HEK293 (cell line): ENCODE measurements at regions not wholly inside any gene's neighbourhood (a gene's known extent, or its start where the extent isn't known, plus 50 kb on each side); places are given as distances from the start of the nearest gene placed in this dataset.

ENCODE experiments used
- CTCF ChIA-PET: fragments of 350-600 bp; formaldehyde crosslinking; extraction: SDS; loops from one replicate; lab custom pipeline; 2021; ENCODE audit warnings: antibody characterized with exemption; lab: Yijun Ruan, JAX
- POLR2A ChIA-PET: fragments of 300-600 bp; formaldehyde crosslinking; extraction: SDS; loops from one replicate; lab custom pipeline; 2020; ENCODE audit warnings: antibody characterized with exemption, inconsistent platforms; lab: Yijun Ruan, JAX
- H3K27ac ChIP-seq: fragments of 200-500 bp; sonication (Bioruptor generic); 2 replicates; pipeline ENCODE4 v1.5.1; 2014; ENCODE audit warnings: low read depth, low read length, control low read depth, inconsistent platforms; ENCODE audit errors: extremely low read depth
- H3K36me3 ChIP-seq, 2 experiments: fragments of 200-500 bp in 1 of 2; sonication (Bioruptor generic) in 1 of 2; 1 replicate in 1 of 2; 2 replicates in 1 of 2; pipeline ENCODE4 v1.5.1; 2014 to 2017; ENCODE audit warnings: inconsistent platforms in 2 of 2, low read length in 2 of 2; ENCODE audit not compliant: control insufficient read depth in 2 of 2, insufficient read depth in 1 of 2
- H3K4me1 ChIP-seq: fragments of 200-500 bp; sonication (Bioruptor generic); 2 replicates; pipeline ENCODE4 v1.5.1; 2014; ENCODE audit warnings: mild to moderate bottlenecking, low read length, inconsistent platforms; ENCODE audit not compliant: control insufficient read depth, insufficient read depth
- H3K4me3 ChIP-seq: 2 replicates; pipeline ENCODE4 v1.5.1; 2011; ENCODE audit warnings: low read depth, mild to moderate bottlenecking, control low read depth, low read length, moderate library complexity
- H3K9me3 ChIP-seq: fragments of 200-500 bp; sonication (Bioruptor generic); 2 replicates; pipeline ENCODE4 v1.5.1; 2014; ENCODE audit warnings: low read depth, low read length, inconsistent platforms; ENCODE audit not compliant: control insufficient read depth, insufficient read depth
- BCL11B ChIP-seq: fragments of 450-650 bp; formaldehyde crosslinking; IDR thresholded peaks from 2 replicates; pipeline ENCODE4 v1.5.1; 2016; ENCODE audit warnings: low read depth, missing biosample characterization, missing genetic modification characterization
- GLI4 ChIP-seq: fragments of 450-650 bp; formaldehyde crosslinking; IDR thresholded peaks from 2 replicates; pipeline ENCODE4 v1.5.1; 2016; ENCODE audit warnings: missing biosample characterization, missing genetic modification characterization
- REPIN1 ChIP-seq: fragments of 450-650 bp; formaldehyde crosslinking; IDR thresholded peaks from 2 replicates; pipeline ENCODE4 v1.5.1; 2017; ENCODE audit warnings: missing biosample characterization, missing genetic modification characterization, low read depth
- SCRT1 ChIP-seq: fragments of 450-650 bp; formaldehyde crosslinking; IDR thresholded peaks from 2 replicates; pipeline ENCODE4 v1.5.1; 2016; ENCODE audit warnings: missing biosample characterization, missing genetic modification characterization, borderline replicate concordance
- SETDB1 ChIP-seq: IDR thresholded peaks from one replicate; pipeline ENCODE4 v1.6.1; 2017; ENCODE audit warnings: mild to moderate bottlenecking, low read length, moderate library complexity, mixed read lengths; ENCODE audit not compliant: insufficient read length
- TSHZ1 ChIP-seq: fragments of 450-650 bp; formaldehyde crosslinking; IDR thresholded peaks from 2 replicates; pipeline ENCODE4 v1.5.1; 2016; ENCODE audit warnings: missing biosample characterization, missing genetic modification characterization, borderline replicate concordance
- YY2 ChIP-seq: fragments of 450-650 bp; formaldehyde crosslinking; IDR thresholded peaks from 2 replicates; pipeline ENCODE4 v1.5.1; 2016; ENCODE audit warnings: missing biosample characterization, missing genetic modification characterization
- ZBTB1 ChIP-seq: fragments of 450-650 bp; formaldehyde crosslinking; IDR thresholded peaks from 2 replicates; pipeline ENCODE4 v1.5.1; 2016; ENCODE audit warnings: missing biosample characterization, missing genetic modification characterization
- ZBTB17 ChIP-seq: fragments of 450-650 bp; formaldehyde crosslinking; IDR thresholded peaks from 2 replicates; pipeline ENCODE4 v1.5.1; 2016; ENCODE audit warnings: missing biosample characterization, missing genetic modification characterization
- ZBTB7A ChIP-seq: fragments of 450-650 bp; formaldehyde crosslinking; IDR thresholded peaks from 2 replicates; pipeline ENCODE4 v1.5.1; 2016; ENCODE audit warnings: low read depth, missing biosample characterization, missing genetic modification characterization
- ZEB2 ChIP-seq: fragments of 450-650 bp; formaldehyde crosslinking; IDR thresholded peaks from 2 replicates; pipeline ENCODE4 v1.5.1; 2016; ENCODE audit warnings: missing biosample characterization, missing genetic modification characterization
- ZFHX2 ChIP-seq: fragments of 450-650 bp; formaldehyde crosslinking; conservative IDR thresholded peaks from 2 replicates; pipeline ENCODE4 v1.5.1; 2016; ENCODE audit warnings: missing biosample characterization, missing genetic modification characterization
- ZFP69B ChIP-seq: fragments of 450-650 bp; formaldehyde crosslinking; IDR thresholded peaks from 2 replicates; pipeline ENCODE4 v1.5.1; 2016; ENCODE audit warnings: missing biosample characterization, missing genetic modification characterization
- ZNF169 ChIP-seq: fragments of 450-650 bp; formaldehyde crosslinking; IDR thresholded peaks from 2 replicates; pipeline ENCODE4 v1.5.1; 2016; ENCODE audit warnings: missing biosample characterization, missing genetic modification characterization
- ZNF2 ChIP-seq: fragments of 450-650 bp; formaldehyde crosslinking; IDR thresholded peaks from 2 replicates; pipeline ENCODE4 v1.5.1; 2016; ENCODE audit warnings: missing biosample characterization, missing genetic modification characterization
- ZNF239 ChIP-seq: fragments of 450-650 bp; formaldehyde crosslinking; IDR thresholded peaks from 2 replicates; pipeline ENCODE4 v1.5.1; 2016; ENCODE audit warnings: missing biosample characterization, missing genetic modification characterization
- ZNF324 ChIP-seq: fragments of 450-650 bp; formaldehyde crosslinking; IDR thresholded peaks from 2 replicates; pipeline ENCODE4 v1.5.1; 2016; ENCODE audit warnings: missing biosample characterization, missing genetic modification characterization
- ZNF350 ChIP-seq: fragments of 450-650 bp; formaldehyde crosslinking; IDR thresholded peaks from 2 replicates; pipeline ENCODE4 v1.5.0; 2017; ENCODE audit warnings: missing biosample characterization, mild to moderate bottlenecking, missing genetic modification characterization
- ZNF354C ChIP-seq: fragments of 450-650 bp; formaldehyde crosslinking; IDR thresholded peaks from 2 replicates; pipeline ENCODE4 v1.5.1; 2016; ENCODE audit warnings: missing biosample characterization, missing genetic modification characterization, low read depth, borderline replicate concordance
- ZNF362 ChIP-seq: fragments of 450-650 bp; formaldehyde crosslinking; IDR thresholded peaks from 2 replicates; pipeline ENCODE4 v1.5.1; 2016; ENCODE audit warnings: missing biosample characterization, missing genetic modification characterization
- ZNF37A ChIP-seq: fragments of 450-650 bp; IDR thresholded peaks from 2 replicates; pipeline ENCODE4 v1.5.1; 2018; ENCODE audit warnings: missing biosample characterization, missing genetic modification characterization
- ZNF501 ChIP-seq: fragments of 450-650 bp; formaldehyde crosslinking; IDR thresholded peaks from 2 replicates; pipeline ENCODE4 v1.5.1; 2016; ENCODE audit warnings: missing biosample characterization, missing genetic modification characterization
- ZNF514 ChIP-seq: fragments of 450-650 bp; formaldehyde crosslinking; IDR thresholded peaks from 2 replicates; pipeline ENCODE4 v1.5.1; 2016; ENCODE audit warnings: missing biosample characterization, missing genetic modification characterization
- ZNF624 ChIP-seq: fragments of 450-650 bp; formaldehyde crosslinking; IDR thresholded peaks from 2 replicates; pipeline ENCODE4 v1.5.1; 2017; ENCODE audit warnings: missing biosample characterization, missing genetic modification characterization
- TF ChIP-seq, protein P1 (sequence below): fragments of 450-650 bp; formaldehyde crosslinking; IDR thresholded peaks from 2 replicates; pipeline ENCODE4 v1.5.1; 2016; ENCODE audit warnings: missing biosample characterization, missing genetic modification characterization

DNA sequence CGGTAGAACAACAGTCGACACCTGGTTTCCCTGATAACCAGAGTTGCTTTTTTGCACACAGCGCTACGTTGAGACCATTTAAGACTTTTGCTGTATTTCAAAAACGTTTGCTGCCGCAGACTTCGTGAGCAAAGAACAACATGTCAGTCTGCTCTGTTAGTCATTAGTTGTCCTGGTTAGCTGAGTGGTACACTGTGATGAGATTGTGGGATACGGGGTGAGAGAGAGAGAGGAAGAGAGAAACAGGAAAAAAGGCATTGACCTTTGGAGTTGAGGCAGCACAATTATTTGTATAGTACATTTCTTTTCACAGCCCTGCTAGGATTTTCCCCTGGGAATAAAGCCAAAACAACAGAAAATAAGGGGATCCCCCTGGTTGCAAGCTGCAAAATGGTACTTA lies 306.1 kb upstream of the WWC1 start:
- Histone ChIP-seq H3K9me3 (no peaks in the 10 kb centered on the region), H3K4me3 (no peak overlapping the region), H3K4me1 (no peaks in the 10 kb centered on the region), H3K27ac (no peak overlapping the region), H3K36me3 (no peaks in the 10 kb centered on the region)
- ChIA-PET POLR2A (no interaction called here), CTCF (no interaction called here)
- no peak for TF ChIP-seq ZFP69B (tag by site-specific recombination)
- no peak for TF ChIP-seq ZNF2 (tag by site-specific recombination)
- TF ChIP-seq, protein P1, sequence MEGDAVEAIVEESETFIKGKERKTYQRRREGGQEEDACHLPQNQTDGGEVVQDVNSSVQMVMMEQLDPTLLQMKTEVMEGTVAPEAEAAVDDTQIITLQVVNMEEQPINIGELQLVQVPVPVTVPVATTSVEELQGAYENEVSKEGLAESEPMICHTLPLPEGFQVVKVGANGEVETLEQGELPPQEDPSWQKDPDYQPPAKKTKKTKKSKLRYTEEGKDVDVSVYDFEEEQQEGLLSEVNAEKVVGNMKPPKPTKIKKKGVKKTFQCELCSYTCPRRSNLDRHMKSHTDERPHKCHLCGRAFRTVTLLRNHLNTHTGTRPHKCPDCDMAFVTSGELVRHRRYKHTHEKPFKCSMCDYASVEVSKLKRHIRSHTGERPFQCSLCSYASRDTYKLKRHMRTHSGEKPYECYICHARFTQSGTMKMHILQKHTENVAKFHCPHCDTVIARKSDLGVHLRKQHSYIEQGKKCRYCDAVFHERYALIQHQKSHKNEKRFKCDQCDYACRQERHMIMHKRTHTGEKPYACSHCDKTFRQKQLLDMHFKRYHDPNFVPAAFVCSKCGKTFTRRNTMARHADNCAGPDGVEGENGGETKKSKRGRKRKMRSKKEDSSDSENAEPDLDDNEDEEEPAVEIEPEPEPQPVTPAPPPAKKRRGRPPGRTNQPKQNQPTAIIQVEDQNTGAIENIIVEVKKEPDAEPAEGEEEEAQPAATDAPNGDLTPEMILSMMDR (tag by site-specific recombination): no peak
- TF ChIP-seq ZNF324 (tag by site-specific recombination): no peak

DNA sequence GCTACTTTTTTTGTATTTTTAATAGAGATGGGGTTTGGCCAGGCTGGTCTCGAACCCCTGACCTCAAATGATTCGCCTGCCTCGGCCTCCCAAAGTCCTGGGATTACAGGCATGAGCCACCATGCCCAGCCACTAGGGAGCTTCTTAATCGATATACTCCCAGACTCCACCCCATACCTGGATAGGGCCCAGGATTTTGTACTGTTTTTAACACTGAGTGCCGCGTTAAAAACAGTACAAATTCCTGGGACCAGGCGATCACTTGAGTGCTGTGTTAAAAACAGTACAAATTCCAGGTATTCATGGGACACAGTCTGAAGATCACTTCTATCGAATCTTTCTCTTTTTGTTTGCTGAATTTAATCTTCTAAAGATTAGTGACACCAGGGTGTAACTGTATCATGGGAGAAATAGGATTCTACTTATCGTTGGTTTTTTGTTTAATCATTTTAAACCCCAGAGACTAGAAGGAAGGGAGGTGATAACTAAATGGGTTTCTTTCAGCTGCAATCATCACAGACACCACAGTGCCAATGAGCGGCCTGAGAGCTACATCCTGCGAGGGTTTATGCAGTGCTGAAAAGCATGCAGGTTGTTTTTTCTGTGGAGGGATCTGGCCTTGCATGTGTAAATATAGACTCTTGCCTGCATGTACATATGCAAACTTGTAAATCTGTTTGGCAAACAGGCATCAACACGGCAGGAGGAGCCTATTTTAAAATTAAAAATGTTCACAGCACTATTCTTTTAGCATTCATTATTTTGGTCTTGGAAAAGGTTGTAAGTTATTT lies 303.8 kb upstream of the WWC1 start:
- Histone ChIP-seq H3K9me3 (no peaks in the 10 kb centered on the region), H3K27ac (no peak overlapping the region), H3K36me3 (no peaks in the 10 kb centered on the region), H3K4me1 (no peaks in the 10 kb centered on the region), H3K4me3 (no peak overlapping the region)
- ChIA-PET CTCF (no interaction called here), POLR2A (no interaction called here)
- TF ChIP-seq ZNF239 (tag by site-specific recombination) (no peak), ZNF501 (tag by site-specific recombination) (no peak), ZBTB17 (tag by site-specific recombination) (no peak), ZNF350 (tag by site-specific recombination) (no peak), TSHZ1 (tag by site-specific recombination) (no peak), BCL11B (tag by site-specific recombination) (no peak), REPIN1 (tag by site-specific recombination) (no peak), YY2 (tag by site-specific recombination) (no peak), ZEB2 (tag by site-specific recombination) (no peak), ZBTB1 (no peak)

DNA sequence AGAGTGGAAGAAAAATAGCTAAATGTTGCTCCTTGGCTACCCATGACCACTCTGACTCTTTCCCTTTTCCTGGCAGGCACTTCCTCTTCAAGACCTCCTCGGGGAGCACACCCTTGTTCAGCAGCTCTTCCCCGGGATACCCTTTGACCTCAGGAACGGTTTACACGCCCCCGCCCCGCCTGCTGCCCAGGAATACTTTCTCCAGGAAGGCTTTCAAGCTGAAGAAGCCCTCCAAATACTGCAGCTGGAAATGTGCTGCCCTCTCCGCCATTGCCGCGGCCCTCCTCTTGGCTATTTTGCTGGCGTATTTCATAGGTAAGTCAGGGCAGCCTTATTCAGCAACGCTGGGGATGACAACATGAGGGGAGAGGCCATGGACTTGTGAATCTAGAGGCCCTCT lies 298.6 kb upstream of the WWC1 start:
- POLR2A ChIA-PET: no interaction called here

More for the DNA sequence above, 298.6 kb upstream of the WWC1 start:
- CTCF ChIA-PET: interaction anchor here (1.2 kb wide), 1 partner anchor 55 kb away, joined by 3 read pairs; no protein-coding TSS in a partner anchor
- no peaks in the 10 kb centered on the region for H3K9me3 ChIP-seq
- no peak overlapping the region for H3K27ac ChIP-seq
- no peaks in the 10 kb centered on the region for H3K4me1 ChIP-seq
- no peak for TF ChIP-seq ZNF514 (tag by site-specific recombination)
- TF ChIP-seq SCRT1: no peak
- TF ChIP-seq ZNF354C (tag by site-specific recombination): no peak
- TF ChIP-seq ZNF37A (tag by site-specific recombination): no peak
- no peak for TF ChIP-seq GLI4 (tag by site-specific recombination)
- no peak for TF ChIP-seq ZNF362
- no peak for TF ChIP-seq ZNF169 (tag by site-specific recombination)
- TF ChIP-seq ZNF624 (tag by site-specific recombination): no peak
- no peak for TF ChIP-seq SETDB1
- no peak for TF ChIP-seq ZFHX2 (tag by site-specific recombination)
- TF ChIP-seq ZBTB7A (tag by site-specific recombination): no peak
- no peaks in the 10 kb centered on the region for H3K36me3 ChIP-seq
- H3K4me3 ChIP-seq: no peak overlapping the region
